ENCODE measurements at regions not wholly inside any gene's neighbourhood (a gene's known extent, or its start where the extent isn't known, plus 50 kb on each side); places are given as distances from the start of the nearest gene placed in this dataset.

DNA sequence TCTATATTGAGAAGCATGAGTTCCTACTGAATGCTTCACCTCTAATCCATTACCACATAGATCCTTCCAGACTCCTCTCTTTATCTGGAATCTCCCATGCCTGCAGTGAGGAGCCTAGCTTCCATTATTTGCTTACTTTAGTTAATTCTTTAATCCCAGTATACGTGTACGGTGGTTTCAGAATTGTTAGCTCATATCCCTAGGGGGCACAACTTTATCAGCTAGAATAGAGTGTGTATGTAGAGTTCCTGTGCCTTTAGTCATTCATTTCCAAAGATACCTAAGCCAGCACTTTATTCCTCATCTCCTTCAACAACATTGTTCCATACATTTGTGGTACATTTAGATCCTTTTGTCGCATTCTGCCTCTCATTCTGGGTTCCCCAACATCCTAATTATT is 226.0 kb downstream of the TJP1 start (continued):
- TF ChIP-seq, protein P1, sequence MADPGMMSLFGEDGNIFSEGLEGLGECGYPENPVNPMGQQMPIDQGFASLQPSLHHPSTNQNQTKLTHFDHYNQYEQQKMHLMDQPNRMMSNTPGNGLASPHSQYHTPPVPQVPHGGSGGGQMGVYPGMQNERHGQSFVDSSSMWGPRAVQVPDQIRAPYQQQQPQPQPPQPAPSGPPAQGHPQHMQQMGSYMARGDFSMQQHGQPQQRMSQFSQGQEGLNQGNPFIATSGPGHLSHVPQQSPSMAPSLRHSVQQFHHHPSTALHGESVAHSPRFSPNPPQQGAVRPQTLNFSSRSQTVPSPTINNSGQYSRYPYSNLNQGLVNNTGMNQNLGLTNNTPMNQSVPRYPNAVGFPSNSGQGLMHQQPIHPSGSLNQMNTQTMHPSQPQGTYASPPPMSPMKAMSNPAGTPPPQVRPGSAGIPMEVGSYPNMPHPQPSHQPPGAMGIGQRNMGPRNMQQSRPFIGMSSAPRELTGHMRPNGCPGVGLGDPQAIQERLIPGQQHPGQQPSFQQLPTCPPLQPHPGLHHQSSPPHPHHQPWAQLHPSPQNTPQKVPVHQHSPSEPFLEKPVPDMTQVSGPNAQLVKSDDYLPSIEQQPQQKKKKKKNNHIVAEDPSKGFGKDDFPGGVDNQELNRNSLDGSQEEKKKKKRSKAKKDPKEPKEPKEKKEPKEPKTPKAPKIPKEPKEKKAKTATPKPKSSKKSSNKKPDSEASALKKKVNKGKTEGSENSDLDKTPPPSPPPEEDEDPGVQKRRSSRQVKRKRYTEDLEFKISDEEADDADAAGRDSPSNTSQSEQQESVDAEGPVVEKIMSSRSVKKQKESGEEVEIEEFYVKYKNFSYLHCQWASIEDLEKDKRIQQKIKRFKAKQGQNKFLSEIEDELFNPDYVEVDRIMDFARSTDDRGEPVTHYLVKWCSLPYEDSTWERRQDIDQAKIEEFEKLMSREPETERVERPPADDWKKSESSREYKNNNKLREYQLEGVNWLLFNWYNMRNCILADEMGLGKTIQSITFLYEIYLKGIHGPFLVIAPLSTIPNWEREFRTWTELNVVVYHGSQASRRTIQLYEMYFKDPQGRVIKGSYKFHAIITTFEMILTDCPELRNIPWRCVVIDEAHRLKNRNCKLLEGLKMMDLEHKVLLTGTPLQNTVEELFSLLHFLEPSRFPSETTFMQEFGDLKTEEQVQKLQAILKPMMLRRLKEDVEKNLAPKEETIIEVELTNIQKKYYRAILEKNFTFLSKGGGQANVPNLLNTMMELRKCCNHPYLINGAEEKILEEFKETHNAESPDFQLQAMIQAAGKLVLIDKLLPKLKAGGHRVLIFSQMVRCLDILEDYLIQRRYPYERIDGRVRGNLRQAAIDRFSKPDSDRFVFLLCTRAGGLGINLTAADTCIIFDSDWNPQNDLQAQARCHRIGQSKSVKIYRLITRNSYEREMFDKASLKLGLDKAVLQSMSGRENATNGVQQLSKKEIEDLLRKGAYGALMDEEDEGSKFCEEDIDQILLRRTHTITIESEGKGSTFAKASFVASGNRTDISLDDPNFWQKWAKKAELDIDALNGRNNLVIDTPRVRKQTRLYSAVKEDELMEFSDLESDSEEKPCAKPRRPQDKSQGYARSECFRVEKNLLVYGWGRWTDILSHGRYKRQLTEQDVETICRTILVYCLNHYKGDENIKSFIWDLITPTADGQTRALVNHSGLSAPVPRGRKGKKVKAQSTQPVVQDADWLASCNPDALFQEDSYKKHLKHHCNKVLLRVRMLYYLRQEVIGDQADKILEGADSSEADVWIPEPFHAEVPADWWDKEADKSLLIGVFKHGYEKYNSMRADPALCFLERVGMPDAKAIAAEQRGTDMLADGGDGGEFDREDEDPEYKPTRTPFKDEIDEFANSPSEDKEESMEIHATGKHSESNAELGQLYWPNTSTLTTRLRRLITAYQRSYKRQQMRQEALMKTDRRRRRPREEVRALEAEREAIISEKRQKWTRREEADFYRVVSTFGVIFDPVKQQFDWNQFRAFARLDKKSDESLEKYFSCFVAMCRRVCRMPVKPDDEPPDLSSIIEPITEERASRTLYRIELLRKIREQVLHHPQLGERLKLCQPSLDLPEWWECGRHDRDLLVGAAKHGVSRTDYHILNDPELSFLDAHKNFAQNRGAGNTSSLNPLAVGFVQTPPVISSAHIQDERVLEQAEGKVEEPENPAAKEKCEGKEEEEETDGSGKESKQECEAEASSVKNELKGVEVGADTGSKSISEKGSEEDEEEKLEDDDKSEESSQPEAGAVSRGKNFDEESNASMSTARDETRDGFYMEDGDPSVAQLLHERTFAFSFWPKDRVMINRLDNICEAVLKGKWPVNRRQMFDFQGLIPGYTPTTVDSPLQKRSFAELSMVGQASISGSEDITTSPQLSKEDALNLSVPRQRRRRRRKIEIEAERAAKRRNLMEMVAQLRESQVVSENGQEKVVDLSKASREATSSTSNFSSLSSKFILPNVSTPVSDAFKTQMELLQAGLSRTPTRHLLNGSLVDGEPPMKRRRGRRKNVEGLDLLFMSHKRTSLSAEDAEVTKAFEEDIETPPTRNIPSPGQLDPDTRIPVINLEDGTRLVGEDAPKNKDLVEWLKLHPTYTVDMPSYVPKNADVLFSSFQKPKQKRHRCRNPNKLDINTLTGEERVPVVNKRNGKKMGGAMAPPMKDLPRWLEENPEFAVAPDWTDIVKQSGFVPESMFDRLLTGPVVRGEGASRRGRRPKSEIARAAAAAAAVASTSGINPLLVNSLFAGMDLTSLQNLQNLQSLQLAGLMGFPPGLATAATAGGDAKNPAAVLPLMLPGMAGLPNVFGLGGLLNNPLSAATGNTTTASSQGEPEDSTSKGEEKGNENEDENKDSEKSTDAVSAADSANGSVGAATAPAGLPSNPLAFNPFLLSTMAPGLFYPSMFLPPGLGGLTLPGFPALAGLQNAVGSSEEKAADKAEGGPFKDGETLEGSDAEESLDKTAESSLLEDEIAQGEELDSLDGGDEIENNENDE (IDR thresholded peaks at IDR 0.05; ENCODE audit: insufficient replicate concordance, low read length) = no peak
- TF ChIP-seq RFX5 (IDR thresholded peaks at IDR 0.05; ENCODE audit: borderline replicate concordance, low read depth, low read length) (no peak), SIX5 (IDR thresholded peaks at IDR 0.05; ENCODE audit: low read depth, low read length) (no peak), GTF2F1 (IDR thresholded peaks at IDR 0.05; ENCODE audit: borderline replicate concordance, low read depth, low read length) (no peak), TCF12 (IDR thresholded peaks at IDR 0.05; ENCODE audit: low read depth, low read length) (no peak), JUN (IDR thresholded peaks at IDR 0.05; ENCODE audit: low read depth, low read length) (no peak), ATF3 (IDR thresholded peaks at IDR 0.05; ENCODE audit: insufficient read depth, low read depth, low read length) (no peak), TEAD4 (IDR thresholded peaks at IDR 0.05; ENCODE audit: low read depth, low read length) (no peak), CBX8 (IDR thresholded peaks at IDR 0.05; ENCODE audit: borderline replicate concordance, low read depth, low read length) (no peak)

Data from H1 (cell line).